HG03469 (cell line): ENCODE measurements at regions not wholly inside any gene's neighbourhood (a gene's known extent, or its start where the extent isn't known, plus 50 kb on each side); places are given as distances from the start of the nearest gene placed in this dataset.

Experiments used
- ATAC-seq: cut with Tn5 transposase; IDR thresholded peaks from one replicate; pipeline ENCODE4 v1.9.1; 2021; ENCODE audit warnings: mild to moderate bottlenecking, moderate library complexity, moderate number of reproducible peaks; ENCODE audit not compliant: unreplicated experiment

DNA sequence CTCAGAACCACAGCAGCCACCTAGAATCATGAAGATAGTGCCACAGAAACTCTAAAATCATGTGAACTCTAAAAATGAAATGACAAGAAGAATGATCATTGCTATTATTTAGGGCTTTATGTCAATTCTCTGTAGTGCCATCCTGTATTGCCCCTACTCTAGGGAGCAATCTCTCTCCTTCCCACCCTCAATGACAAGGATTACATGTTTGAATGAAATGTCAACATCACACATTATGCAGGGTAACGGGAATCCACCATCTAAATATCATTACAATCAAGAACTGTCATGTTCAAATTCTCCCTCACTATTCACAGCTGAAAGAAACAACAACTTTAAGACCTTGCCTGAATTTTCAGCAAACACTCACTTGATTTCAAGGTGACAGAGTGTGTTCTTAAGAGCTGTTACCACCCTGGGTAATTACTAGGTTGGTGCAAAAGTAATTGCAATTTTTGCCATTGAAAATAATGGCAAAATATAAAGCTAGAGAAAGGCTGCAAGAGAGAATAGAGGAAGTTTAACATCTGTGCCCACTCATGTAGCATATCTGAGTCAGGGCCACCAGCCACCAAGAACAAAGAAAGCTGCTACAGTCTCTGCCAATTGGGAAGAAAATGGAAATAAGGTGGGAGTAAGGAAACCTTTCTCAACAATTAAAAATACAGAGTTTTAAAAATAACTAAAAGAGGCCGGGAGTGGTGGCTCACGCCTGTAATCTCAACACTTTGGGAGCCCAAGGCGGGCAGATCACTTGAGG, 112.8 kb upstream of the PSMD7 start:
- no peak for ATAC-seq

DNA sequence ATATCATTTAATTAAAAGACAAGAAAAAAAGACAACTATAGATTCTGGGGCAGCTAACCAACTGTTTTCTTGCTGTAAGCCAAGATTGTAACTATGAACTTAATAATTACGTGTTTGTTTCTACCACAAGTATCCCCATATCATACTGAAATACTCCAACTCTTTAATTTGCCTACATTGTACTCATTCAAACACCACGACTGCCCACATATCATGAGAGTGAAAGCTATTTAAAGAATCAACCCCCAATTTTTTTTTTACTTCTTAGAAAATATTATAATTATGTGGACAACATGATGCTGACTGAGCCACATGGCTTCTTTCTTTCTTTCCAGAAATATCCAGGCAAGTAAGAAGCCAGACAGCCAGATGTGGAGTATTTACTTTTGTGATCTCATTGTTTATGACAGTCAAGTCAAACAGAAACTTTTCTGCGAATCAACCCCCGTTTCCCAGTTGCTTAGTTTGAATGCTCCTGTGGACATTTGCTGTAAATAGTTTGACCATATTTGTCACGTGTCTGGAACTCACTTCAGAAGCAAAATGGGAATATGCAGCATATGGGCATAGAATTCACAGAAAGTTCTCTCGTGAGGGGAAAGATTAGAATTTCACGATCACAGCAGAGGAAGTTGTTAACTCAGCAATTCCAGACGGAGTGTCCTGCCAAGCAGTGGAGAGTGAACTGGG, 126.8 kb upstream of the PSMD7 start:
- no peak for ATAC-seq

DNA sequence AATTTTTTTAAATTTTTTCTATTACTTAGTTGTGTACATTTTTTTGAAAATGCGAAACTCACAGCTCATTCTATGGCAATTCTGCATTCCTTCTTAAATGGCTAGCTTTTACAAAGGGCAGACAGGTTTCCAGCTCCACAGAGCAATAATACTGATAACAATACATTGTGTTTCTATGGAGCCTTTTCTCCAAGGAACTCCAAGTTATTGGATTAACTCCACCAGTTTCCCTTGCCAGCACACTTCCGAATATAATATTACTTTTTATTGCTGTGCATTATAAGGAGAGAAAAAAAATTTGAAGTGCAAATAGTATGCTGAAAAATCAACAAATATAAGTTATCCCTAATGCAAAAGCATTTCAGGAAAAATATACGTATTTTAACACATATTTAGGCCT, 127.5 kb upstream of the PSMD7 start:
- ATAC-seq: no peak

DNA sequence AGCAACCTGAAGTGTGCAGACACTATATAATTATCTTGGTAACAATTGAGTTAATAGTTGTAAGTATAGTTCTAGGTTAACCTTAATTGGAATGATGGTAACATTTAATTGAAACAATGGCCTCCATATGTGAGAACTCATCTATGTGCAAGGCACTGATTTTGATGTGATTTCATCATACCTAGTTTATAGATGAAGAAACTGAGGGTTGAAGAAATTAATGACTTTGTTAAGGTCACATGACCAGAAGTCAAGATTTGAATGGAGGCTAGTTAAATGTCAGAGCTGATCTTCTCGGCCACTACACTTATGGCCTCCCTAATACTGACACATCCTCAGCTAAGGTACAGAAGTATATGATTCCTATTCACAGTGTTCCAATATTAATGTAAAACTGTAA, 128.2 kb upstream of the PSMD7 start:
- no peak for ATAC-seq

DNA sequence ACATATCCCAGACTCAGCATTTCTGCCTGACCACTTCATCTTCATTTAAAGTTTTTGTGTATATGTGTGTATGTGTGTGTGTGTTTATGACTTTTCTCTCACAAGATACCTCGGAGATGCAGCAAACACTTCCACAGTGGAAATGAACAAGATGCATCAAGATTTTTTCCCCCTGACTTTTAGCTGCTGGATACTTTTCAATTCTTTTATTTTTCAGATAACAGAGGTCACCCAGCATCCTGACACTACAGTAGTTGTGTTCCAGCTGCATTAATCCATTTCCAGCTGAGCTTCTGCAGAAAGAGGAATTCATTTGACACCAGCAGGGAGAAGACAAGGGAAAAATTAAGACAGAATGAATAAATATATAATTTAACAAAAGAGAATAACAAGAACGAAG, 130.2 kb upstream of the PSMD7 start:
- ATAC-seq: no peak

DNA sequence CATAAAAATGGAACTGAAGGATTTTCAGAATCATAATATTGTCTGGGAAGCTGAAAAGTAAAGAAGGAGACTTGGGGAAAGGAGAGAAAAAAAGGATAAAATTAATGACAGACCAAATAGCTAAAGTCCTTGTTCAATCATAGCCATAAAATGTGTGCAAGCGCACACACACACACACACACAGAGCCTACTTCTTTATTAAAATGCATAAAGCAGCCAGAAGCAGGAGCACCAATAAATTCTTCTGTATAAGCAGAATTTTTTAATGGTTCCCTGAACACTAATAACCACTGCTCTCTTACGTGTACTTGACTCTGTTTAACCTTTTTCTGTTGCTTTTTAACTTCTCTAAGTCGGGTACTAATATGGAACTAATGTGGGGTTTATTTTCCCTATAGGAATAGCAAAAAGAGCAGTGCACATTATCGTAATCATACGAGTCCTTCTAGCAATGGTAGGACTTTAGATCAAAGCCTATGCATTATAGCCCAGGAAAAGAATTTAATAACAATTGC, 131.0 kb upstream of the PSMD7 start:
- ATAC-seq: no peak

DNA sequence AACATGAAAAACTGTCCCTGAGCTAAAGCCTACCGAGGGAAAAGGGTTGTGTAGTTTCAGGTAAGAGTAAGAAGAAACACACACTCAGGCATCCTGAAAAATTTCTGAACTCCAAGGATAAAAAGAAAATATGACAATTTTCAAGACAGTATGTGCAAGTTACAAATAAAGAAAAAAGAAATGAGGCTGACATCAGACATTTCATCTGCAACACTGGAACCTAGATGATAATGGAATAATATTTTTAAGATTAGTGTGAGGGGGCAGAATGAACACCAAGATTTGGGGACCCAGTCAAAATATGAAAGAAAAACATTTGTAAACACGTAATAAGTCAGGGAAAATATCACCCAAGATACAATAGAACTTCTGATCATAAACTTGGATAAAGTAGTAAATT, 135.9 kb upstream of the PSMD7 start:
- no peak for ATAC-seq

DNA sequence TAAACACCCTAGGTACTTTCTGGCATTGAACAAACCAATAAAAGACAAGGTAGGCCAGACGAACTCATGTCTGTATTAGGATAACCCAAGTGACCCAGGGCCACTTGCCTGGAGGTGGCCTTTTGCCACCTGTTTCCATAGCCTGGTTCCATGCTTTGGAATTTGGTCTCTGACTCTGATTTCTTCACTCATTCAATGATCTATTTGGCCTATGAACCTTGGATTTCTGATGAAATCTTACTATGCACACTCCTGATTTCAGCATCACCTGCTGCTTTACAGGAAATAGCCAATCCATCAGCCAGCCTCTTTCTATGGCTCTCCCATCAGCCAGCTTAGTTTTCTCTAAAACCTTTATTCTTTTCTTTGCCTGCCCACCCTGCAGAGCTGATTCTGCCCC, 142.8 kb upstream of the PSMD7 start:
- ATAC-seq: no peak

DNA sequence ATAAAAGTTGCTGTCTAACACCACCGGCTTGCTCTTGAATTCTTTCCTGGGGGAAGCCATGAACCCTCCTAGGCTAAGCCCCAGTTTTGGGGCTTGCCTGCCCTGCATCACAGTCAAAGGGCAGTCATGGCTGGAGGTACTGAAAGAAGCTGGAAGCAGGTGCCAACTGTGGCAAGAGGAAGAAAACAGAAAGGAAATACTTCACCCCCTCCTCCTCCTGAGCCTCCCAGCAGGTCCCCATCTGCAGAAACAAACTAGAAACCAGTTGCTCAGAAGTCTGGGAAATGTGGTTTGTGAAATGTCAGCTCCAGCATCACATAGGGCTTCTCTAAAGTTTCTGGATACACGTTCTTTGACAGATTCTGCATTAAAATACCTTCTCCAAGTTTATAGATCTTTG, 150.0 kb upstream of the PSMD7 start:
- ATAC-seq: no peak

DNA sequence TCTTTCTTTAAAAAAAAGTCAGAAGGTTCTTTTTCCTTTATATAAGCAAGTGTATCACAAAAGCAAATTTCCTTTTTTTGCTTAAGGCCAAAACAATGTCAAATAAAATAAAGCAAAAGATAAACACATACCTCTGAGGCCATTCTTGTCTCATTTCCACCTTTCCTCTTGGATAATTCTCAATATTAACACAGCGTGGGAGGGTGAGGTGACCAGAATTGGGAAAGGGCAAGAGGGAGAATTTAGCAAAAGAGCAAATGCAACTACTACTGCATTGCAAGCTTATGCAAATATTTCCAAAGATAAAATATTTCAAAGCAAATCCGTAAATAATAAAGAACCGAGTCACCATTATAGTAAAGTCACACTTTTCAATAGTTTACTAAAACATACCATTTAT, 153.4 kb upstream of the PSMD7 start:
- no peak for ATAC-seq

DNA sequence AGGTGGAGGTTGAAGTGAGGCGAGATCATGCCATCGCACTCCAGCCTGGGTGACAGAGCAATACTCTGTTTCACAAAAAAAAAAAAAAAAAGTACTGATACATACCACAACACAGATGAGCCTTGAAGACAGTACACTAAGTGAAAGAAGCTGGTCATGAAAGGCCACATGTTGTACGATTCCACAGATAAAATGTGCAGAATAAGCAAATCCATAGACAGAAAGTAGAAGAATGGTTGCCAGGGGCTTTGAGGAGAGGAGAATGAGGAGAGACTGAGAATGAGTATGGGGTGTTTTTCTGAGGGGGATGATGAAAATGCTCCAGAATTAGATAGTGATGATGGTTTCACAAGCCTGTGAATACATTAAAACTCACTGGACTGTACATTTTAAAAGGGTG, 155.6 kb upstream of the PSMD7 start:
- no peak for ATAC-seq

DNA sequence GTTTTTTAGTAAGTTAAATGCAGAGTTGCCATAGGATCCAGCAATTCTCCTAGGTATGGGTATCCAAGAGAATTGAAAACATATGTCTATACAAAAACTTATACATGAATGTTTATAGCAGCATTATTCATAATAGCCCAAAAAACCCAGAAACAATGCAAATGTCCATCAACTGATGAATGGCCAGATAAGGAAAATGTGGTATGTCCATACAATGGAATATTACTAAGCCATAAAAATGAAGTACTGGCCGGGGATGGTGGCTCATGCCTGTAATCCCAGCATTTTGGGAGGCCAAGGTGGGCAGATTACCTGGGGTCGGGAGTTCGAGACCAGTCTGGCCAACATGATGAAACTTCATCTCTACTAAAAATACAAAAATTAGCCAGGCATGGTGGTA, 156.1 kb upstream of the PSMD7 start:
- no peak for ATAC-seq

DNA sequence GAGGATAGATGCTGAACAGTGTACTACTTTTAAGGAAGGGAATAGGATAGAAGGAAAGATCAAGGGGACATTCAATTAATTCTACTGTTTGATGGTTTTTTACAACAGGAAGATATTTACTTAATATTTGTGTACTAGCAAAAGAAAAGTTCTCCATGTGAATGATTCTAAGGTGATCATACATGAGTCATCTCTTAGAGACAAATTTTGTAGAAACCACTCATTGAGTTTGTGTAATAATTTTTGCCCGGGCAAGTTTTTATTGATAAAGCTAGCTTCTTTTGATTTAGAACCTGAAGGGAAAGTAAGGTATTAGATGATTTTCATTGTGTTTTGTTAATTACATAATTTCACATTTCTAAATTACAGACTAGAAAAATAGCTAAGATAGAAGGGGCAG, 172.8 kb upstream of the PSMD7 start:
- no peak for ATAC-seq

DNA sequence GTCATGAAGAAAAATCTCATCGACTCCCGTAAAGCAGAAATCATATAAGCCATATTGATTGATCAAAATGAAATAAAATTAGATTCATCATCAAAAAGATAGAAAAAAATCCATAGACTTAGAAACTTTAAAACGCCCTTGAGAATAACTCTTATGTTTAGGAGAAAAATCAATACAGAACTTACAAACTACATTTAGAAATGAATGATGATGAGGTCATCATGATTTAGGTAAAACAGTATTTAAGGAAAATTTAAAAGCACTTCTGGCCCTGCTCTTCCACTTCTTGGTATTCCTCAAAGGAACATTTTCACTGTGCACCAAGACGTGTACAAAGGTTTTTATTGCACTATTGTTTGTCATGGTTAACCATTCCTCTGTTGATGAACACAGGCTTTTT, 173.4 kb upstream of the PSMD7 start:
- no peak for ATAC-seq

DNA sequence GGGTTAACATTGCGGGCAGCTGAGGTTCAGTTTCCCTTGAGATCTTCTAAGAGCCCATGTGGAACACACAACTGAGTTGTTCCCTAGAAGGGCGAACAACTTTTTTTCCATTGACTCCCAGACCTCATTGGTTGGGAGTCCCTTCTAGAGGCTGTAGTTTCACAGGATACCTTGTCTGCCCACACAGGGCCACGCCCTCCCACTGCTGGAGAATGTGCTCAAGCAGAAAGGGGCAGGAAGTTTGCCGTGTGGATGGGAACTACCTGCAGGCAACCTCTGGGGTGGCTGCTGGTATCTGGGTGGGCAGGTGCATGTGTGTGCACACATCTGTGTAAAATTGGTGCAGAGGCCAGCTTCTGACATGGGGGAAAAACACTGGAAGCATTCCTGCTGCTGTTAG, 178.8 kb upstream of the PSMD7 start:
- ATAC-seq: no peak

DNA sequence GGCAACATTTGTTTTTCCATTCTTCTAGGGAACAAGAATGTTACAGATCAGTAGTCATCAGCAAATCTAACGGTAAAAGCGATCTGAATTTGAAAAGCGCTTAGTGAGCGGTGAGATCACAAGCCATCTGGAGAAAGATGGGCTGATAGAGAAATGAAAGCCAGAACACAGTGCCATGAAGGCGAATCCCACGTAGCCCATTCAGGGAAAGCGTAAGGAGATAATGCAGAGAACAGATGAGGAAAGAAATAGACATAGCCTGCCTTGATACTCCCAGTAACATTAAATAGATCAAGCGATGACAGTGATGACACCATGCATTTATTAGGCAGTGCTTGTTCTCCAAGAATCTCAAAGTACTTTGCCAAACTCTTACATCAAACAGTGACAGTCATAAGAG, 183.1 kb upstream of the PSMD7 start:
- no peak for ATAC-seq

DNA sequence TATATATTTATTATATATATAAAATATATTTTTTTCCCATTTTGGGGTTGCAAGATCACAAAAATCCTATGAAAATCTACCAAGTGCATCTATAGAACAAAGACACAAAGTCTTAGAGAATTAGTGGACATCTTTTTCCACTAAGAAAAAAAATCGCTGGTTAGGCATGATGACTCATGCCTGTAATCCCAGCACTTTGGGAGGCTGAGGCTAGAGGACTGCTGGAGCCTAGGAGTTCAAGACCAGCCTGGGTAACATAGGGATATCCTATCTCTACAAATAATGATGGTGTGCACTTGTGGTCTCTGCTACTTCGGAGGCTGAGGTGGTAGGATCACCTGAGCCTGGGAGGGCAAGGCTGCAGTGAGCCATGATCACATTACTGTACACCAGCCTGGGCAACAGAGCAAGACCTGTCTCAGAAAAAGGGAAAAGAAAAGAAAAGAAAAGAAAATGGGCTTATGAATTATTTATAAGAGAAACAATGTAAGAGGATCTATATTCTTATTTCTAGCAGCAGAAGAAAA, 185.1 kb upstream of the PSMD7 start:
- no peak for ATAC-seq

DNA sequence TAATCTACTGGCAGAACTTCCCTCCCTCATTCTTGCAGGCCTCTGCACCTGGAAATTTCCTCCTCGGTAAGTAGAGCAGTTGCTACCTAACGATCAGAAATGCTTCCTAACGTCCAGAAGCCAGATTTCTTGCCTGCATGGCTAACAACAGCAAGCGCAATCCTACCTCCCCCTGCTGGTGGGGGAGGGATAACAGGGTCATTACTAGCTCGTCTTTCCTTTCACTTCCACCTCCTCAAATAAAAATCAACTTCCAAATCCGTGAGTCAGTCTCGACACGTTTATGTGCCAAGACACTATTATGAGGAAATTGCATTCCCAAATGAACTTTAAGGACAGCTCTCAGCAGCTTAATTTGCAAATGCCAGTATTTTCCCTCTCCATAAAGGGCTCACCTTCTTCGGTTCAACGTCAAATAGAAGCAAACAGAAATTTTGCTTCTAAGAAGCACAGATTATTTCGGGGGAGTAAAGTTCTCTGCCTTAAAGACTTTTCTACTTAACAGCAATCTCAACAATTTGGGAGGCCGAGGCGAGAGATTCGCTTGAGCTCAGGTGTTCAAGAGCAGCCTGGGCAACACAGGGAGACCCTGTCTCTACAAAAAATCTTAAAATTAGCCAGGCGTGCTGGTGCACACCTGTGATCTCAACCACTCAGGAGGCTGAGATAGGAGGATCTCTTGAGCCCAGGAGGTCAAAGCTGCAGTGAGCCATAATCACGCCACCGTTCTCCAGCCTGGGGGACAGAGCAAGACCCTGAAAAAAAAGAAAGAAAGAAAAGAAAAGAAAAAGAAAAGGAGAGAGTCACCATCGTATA, 188.6 kb upstream of the PSMD7 start:
- no peak for ATAC-seq

DNA sequence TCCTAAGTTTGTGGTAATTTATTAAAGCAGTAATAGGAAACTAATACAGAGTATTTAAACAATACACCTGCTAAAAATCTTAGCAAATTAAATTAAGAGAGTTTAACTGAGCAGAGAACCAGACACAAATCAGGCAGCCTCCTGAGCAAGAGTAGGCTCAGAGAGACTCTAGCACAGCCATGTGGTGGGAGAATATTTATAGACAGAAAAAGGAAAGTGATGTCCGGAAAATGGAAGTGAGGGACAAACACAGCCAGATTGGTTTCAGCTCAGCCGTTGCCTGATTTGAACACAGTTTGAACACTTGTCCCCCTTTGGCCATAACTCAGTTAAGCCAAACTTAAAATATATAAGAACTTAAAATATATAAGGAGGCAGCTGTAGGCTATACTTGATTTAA, 192.6 kb upstream of the PSMD7 start:
- no peak for ATAC-seq

DNA sequence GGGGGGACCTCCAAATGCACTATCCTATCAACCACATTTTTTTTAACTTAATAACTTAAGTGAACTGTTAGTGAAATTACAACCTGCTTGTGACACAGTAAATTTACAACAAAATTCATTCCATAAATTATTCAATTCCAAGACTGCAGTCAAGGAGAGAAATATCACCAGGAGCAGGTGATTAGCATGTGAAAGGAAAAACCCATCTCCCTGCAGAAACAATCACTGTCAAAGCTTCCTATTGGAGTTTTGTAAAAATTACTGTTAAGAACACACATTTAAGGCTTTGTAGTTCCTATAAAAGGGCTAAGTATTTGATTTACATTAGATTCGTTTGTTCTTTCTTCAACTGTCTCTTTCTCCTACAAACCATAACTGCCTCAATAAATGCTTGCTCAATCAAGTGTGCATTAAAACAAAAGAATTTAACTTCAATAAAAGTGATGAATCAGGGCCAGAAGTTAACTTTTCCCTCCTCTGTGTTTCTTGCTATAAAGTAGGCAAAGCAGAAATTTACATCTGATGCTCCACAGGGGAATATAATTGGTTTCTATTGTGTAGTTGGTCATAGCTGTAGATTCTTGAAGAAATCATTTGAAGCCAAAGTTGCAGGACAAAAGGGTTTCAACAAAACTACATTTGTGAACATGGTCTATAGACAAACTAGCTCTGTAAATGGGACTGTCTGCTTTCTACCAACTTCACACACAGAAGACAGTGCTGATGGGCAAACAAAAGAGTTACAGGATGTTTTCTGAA, 195.1 kb upstream of the PSMD7 start:
- no peak for ATAC-seq
